A549 (cell line): ENCODE measurements at regions not wholly inside any gene's neighbourhood (a gene's known extent, or its start where the extent isn't known, plus 50 kb on each side); places are given as distances from the start of the nearest gene placed in this dataset.

Experiments used
- CHD2 ChIP-seq: fragments of 150-350 bp; IDR thresholded peaks from 2 replicates; pipeline ENCODE4 v1.6.1; 2014; ENCODE audit warnings: low read length; ENCODE audit not compliant: partially characterized antibody
- CHD4 ChIP-seq: fragments of 200-600 bp; sonication (generic); IDR thresholded peaks from 2 replicates; pipeline ENCODE4 v1.6.1; 2016; ENCODE audit warnings: antibody characterized with exemption, mild to moderate bottlenecking, borderline replicate concordance
- CTCF ChIP-seq: fragments of >200 bp; sonication (Bioruptor Twin); formaldehyde crosslinking; IDR thresholded peaks from 3 replicates; pipeline ENCODE4 v1.5.1; 2016
- EP300 ChIP-seq, 2 experiments: fragments of >200 bp; sonication (Bioruptor Twin); formaldehyde crosslinking; IDR thresholded peaks; 2 replicates in 1 of 2; 3 replicates in 1 of 2; pipeline ENCODE4 v1.6.1; 2016 to 2017
- GATA3 ChIP-seq: IDR thresholded peaks from 2 replicates; pipeline ENCODE4 v1.6.1; 2012; ENCODE audit warnings: borderline replicate concordance
- POLR2A ChIP-seq: IDR thresholded peaks from 2 replicates; pipeline ENCODE4 v1.6.1; 2012; ENCODE audit warnings: mild to moderate bottlenecking, low read length
- RFX5 ChIP-seq: fragments of 450-650 bp; IDR thresholded peaks from 2 replicates; pipeline ENCODE4 v1.7.1; 2014; ENCODE audit warnings: antibody characterized with exemption, mild to moderate bottlenecking, moderate library complexity

GRCh38 chr16:26273607-26274006 is 581.8 kb downstream of the HS3ST4 start:
- TF ChIP-seq RFX5 (no peak), CTCF (no peak), CHD4 (no peak), CHD2 (no peak), EP300 (IDR thresholded peaks at IDR 0.05) (no peak), POLR2A (no peak), GATA3 (no peak)
